ENCODE measurements at regions not wholly inside any gene's neighbourhood (a gene's known extent, or its start where the extent isn't known, plus 50 kb on each side); places are given as distances from the start of the nearest gene placed in this dataset.

GRCh38 chrX:46404774-46405173, 140.4 kb downstream of the ZNF674 start:
- no peak for TF ChIP-seq CTCF (IDR thresholded peaks at IDR 0.05; ENCODE audit: insufficient read depth, low read length)
- TF ChIP-seq SPI1 (IDR thresholded peaks at IDR 0.05; ENCODE audit: borderline replicate concordance, low read depth), result no peak
